GM10266 (cell line): ENCODE measurements at regions not wholly inside any gene's neighbourhood (a gene's known extent, or its start where the extent isn't known, plus 50 kb on each side); places are given as distances from the start of the nearest gene placed in this dataset.
"Not testable (repeated sequence)": the region's sequence is repeated elsewhere in the genome, so short reads cannot be mapped to it uniquely, and the experiment has no call there.

Experiments
- DNase-seq: peaks from one replicate; pipeline ENCODE4 v3.0.0; 2012; ENCODE audit errors: extremely low spot score
- TF ChIP-seq, protein P1 (sequence below): IDR thresholded peaks from 2 replicates; pipeline ENCODE4 v1.5.1; 2012; ENCODE audit warnings: mild to moderate bottlenecking, low read depth; ENCODE audit not compliant: control insufficient read depth, insufficient read depth; ENCODE audit errors: missing control alignments

GRCh38 chr2:16202266-16203020 lies 262.1 kb downstream of the MYCN start:
- TF ChIP-seq, protein P1, sequence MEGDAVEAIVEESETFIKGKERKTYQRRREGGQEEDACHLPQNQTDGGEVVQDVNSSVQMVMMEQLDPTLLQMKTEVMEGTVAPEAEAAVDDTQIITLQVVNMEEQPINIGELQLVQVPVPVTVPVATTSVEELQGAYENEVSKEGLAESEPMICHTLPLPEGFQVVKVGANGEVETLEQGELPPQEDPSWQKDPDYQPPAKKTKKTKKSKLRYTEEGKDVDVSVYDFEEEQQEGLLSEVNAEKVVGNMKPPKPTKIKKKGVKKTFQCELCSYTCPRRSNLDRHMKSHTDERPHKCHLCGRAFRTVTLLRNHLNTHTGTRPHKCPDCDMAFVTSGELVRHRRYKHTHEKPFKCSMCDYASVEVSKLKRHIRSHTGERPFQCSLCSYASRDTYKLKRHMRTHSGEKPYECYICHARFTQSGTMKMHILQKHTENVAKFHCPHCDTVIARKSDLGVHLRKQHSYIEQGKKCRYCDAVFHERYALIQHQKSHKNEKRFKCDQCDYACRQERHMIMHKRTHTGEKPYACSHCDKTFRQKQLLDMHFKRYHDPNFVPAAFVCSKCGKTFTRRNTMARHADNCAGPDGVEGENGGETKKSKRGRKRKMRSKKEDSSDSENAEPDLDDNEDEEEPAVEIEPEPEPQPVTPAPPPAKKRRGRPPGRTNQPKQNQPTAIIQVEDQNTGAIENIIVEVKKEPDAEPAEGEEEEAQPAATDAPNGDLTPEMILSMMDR = no peak
- no peak for DNase-seq

- no peak for DNase-seq
- TF ChIP-seq, protein P1 = no peak
These were observed 261.5 kb downstream of the MYCN start for GRCh38 chr2:16201848-16202247.

- no peak for DNase-seq
- TF ChIP-seq, protein P1 = no peak
These were observed 260.3 kb downstream of the MYCN start for GRCh38 chr2:16200554-16201193.

DNA sequence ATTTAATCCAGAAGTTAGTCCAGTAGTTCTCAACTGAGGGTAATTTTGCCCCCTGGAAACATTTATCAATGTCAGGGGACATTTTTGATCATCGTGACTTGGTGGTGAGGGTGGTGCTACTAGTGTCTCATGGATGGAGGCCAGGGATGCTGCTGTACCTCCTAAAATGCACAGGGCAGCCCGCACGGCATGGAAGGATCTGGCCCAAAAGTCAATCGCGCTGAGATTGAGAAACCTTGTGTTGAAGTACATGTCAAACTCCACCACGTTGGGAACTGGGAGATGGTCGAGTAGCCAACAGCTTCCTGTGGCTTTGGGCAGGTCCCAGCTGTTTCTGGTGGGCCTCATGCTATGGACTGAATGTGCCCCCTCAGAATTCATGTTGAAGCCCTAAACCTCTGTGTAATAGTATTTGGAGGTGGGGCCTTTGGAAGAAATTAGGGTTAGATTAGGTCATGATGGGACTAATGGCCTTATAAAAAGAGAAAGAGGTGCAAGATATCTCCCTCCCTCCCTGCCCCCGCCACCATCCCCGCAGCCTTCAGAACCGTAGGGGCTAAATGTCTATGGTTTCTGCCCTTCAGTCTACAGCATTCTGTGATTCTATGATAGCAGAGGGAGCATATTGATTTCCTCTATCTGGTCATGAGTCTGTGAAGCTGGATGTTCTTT lies 259.7 kb downstream of the MYCN start:
- DNase-seq = no peak
- TF ChIP-seq, protein P1 = no peak

DNA sequence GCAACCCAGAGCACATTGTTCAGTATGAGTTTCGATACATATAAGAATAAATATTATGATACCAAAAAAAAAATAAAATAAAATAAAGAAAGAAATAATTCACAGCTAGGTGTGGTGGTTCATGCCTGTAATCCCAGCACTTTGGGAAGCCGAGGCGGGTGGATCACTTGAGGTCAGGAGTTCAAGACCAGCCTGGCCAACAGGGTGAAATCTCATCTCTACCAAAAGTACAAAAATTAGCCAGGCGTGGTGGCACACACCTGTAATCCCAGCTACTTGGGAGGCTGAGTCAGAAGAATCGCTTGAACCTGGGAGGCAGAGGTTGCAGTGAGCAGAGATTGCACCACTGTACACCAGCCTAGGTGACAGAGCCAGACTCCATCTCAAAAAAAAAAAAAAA lies 258.9 kb downstream of the MYCN start:
- not testable (repeated sequence) for DNase-seq

DNA sequence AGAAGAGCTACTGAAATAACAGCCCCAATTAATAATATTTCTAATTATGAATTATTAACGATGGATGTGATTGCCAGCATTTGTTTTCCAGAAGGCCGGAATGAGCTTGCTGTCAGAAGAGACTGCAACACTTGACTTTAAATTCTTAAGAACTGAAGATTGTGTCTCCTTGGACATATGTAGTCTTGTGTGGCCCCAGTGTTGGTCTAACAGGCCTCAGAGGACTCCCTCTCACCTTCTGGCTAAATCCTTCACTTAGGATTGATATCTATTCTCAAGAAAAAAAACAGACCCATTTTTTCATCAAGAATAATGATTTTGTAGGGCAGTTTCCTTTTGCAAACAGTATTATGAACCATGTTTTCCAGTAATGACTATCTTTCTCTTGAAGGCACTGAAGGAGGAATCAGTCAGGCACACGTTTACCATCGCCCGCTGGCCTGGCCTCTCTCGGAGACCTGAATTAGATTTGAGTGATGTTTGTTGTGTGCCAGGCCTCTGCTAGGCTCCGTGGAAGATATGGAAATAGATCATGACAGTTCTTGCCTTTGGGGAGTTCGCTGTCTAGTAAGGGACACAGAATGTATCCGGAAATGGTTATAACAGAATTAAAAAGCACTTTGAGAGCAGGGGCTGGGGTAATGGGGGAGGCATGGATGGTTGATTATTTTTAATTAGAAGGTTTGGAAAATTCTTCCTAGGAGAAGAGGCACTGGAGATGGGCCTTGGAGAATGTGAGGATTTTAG lies 258.0 kb downstream of the MYCN start:
- TF ChIP-seq, protein P1 = no peak
- no peak for DNase-seq

- TF ChIP-seq, protein P1 = no peak
These were observed 257.3 kb downstream of the MYCN start for GRCh38 chr2:16197504-16198147.

More at GRCh38 chr2:16197504-16198147, 257.3 kb downstream of the MYCN start:
- DNase-seq = no peak
